ENCODE measurements at regions not wholly inside any gene's neighbourhood (a gene's known extent, or its start where the extent isn't known, plus 50 kb on each side); places are given as distances from the start of the nearest gene placed in this dataset.

- TF ChIP-seq CTCF (IDR thresholded peaks at IDR 0.05; ENCODE audit: borderline replicate concordance, extremely low read depth, insufficient read depth): no peak
- Histone ChIP-seq H3K27ac (ENCODE audit: low read depth in 2 of 2, low read length in 2 of 2) (no peak overlapping the region), H3K9ac (ENCODE audit: low read length in 3 of 3) (no peak overlapping the region), H3K9me3 (ENCODE audit: control insufficient read depth in 2 of 3, insufficient read depth in 1 of 3, low read length in 3 of 3) (no peaks in the 10 kb centered on the region), H3K4me1 (ENCODE audit: control insufficient read depth in 2 of 3, insufficient read depth in 2 of 3, low read depth in 1 of 3, low read length in 3 of 3) (no peaks in the 10 kb centered on the region), H3K27me3 (ENCODE audit: control insufficient read depth, insufficient read depth, low read length) (no peaks in the 10 kb centered on the region), H3K36me3 (ENCODE audit: control insufficient read depth in 2 of 3, insufficient read depth in 3 of 3, low read length in 3 of 3) (no peaks in the 10 kb centered on the region), H3K4me3 (ENCODE audit: low read length in 3 of 3) (no peak overlapping the region)
- FAIRE-seq (no peak), DNase-seq (no peak)
- intact Hi-C loops (cut with DNase I): no loop called here
Measured at GRCh38 chr4:127249767-127250108, 383.0 kb upstream of the INTU start.

DNA sequence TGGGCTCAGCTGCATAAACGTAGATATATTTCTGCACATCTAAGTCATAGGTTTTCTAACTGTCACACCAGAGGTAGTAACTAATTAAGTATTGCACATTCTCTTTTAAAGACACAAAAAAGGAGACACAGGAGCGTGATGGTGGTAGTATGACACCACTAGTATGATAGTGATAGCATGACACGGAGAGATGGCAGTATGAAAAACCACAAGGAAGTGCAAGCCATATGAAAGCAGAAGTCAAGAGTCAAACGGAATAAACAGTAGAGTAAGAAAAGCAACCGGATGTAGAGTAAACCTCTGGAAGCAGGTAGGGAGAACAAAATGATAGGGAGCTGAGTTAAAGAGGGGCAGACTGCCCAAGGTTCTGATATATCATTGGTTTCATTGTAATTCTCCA is 382.2 kb upstream of the INTU start:
- FAIRE-seq (no peak), DNase-seq (no peak)
- intact Hi-C loops (cut with DNase I): no loop called here
- Histone ChIP-seq H3K27me3 (ENCODE audit: control insufficient read depth, insufficient read depth, low read length) (no peaks in the 10 kb centered on the region), H3K36me3 (ENCODE audit: control insufficient read depth in 2 of 3, insufficient read depth in 3 of 3, low read length in 3 of 3) (no peaks in the 10 kb centered on the region), H3K27ac (ENCODE audit: low read depth in 2 of 2, low read length in 2 of 2) (no peak overlapping the region), H3K4me1 (ENCODE audit: control insufficient read depth in 2 of 3, insufficient read depth in 2 of 3, low read depth in 1 of 3, low read length in 3 of 3) (no peaks in the 10 kb centered on the region), H3K9ac (ENCODE audit: low read length in 3 of 3) (no peak overlapping the region), H3K9me3 (ENCODE audit: control insufficient read depth in 2 of 3, insufficient read depth in 1 of 3, low read length in 3 of 3) (no peaks in the 10 kb centered on the region), H3K4me3 (ENCODE audit: low read length in 3 of 3) (no peak overlapping the region)
- no peak for TF ChIP-seq CTCF (IDR thresholded peaks at IDR 0.05; ENCODE audit: borderline replicate concordance, extremely low read depth, insufficient read depth)

DNA sequence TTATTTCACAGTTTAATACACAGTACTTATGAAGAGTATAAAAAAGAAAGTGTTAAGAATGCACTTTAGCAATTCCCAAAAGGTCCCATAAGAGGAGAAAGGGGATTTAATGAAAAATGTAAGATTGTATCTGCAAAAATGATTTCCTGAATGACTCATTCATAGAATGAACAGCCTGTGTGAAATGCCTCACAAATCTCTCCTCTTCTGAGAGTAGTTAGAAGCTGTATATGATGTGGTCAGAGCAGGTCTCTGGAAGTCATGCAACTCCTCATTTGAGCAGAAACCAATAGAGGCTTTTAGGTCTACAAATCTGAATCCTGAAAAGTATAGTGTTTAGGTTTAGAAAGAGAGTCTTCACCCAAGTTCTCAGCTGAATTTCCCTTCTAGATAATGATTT is 381.3 kb upstream of the INTU start:
- no peaks in the 10 kb centered on the region for H3K4me1 ChIP-seq (ENCODE audit: control insufficient read depth in 2 of 3, insufficient read depth in 2 of 3, low read depth in 1 of 3, low read length in 3 of 3)
- H3K27ac ChIP-seq (ENCODE audit: low read depth in 2 of 2, low read length in 2 of 2): no peak overlapping the region
- FAIRE-seq: no peak
- no peak for DNase-seq
- no peak for TF ChIP-seq CTCF (IDR thresholded peaks at IDR 0.05; ENCODE audit: borderline replicate concordance, extremely low read depth, insufficient read depth)
- H3K9ac ChIP-seq (ENCODE audit: low read length in 3 of 3): no peak overlapping the region
- no peaks in the 10 kb centered on the region for H3K36me3 ChIP-seq (ENCODE audit: control insufficient read depth in 2 of 3, insufficient read depth in 3 of 3, low read length in 3 of 3)
- H3K27me3 ChIP-seq (ENCODE audit: control insufficient read depth, insufficient read depth, low read length): no peaks in the 10 kb centered on the region
- no peaks in the 10 kb centered on the region for H3K9me3 ChIP-seq (ENCODE audit: control insufficient read depth in 2 of 3, insufficient read depth in 1 of 3, low read length in 3 of 3)
- intact Hi-C loops (cut with DNase I): no loop called here
- H3K4me3 ChIP-seq (ENCODE audit: low read length in 3 of 3): no peak overlapping the region

DNA sequence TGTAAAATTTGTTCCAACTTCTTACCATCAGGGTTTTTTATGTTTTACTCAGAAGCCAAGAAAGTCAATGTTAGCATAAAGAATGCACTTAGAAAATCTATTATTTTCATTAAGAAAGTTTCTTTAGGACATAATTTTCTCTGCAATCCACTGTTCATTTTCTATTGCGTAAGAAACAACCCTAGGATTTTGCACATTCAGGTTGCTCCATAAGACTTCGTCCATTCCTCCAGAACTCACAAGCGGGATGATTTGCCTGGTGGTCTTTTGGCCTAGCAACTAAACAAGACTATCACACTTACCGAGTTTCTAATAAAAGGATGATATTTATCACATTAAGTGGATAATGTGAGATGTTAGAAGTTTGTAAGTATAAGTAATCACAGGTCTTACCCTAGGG is 376.3 kb upstream of the INTU start:
- H3K4me1 ChIP-seq (ENCODE audit: control insufficient read depth in 2 of 3, insufficient read depth in 2 of 3, low read depth in 1 of 3, low read length in 3 of 3): no peaks in the 10 kb centered on the region
- FAIRE-seq (no peak), DNase-seq (no peak)
- H3K36me3 ChIP-seq (ENCODE audit: control insufficient read depth in 2 of 3, insufficient read depth in 3 of 3, low read length in 3 of 3): no peaks in the 10 kb centered on the region
- H3K27me3 ChIP-seq (ENCODE audit: control insufficient read depth, insufficient read depth, low read length): no peaks in the 10 kb centered on the region
- H3K4me3 ChIP-seq (ENCODE audit: low read length in 3 of 3): no peak overlapping the region
- intact Hi-C loops (cut with DNase I): no loop called here
- H3K9me3 ChIP-seq (ENCODE audit: control insufficient read depth in 2 of 3, insufficient read depth in 1 of 3, low read length in 3 of 3): no peaks in the 10 kb centered on the region
- no peak for TF ChIP-seq CTCF (IDR thresholded peaks at IDR 0.05; ENCODE audit: borderline replicate concordance, extremely low read depth, insufficient read depth)
- H3K9ac ChIP-seq (ENCODE audit: low read length in 3 of 3): no peak overlapping the region
- no peak overlapping the region for H3K27ac ChIP-seq (ENCODE audit: low read depth in 2 of 2, low read length in 2 of 2)

All from kidney (tissue), 13 donors.